Keratinocyte (primary cell): ENCODE measurements at regions not wholly inside any gene's neighbourhood (a gene's known extent, or its start where the extent isn't known, plus 50 kb on each side); places are given as distances from the start of the nearest gene placed in this dataset.

Experiments
- DNase-seq: peaks from one replicate; pipeline ENCODE4 v3.0.0-alpha.2; 2011; ENCODE audit warnings: low read depth, missing footprints, low spot score
- FAIRE-seq: peaks from 2 replicates; lab custom pipeline; 2011; peaks lifted over from hg19 to GRCh38; lab: Jason Lieb, UNC
- H2AFZ ChIP-seq: 2 replicates; pipeline ENCODE4 v1.6.0; 2012; ENCODE audit warnings: low read length, control low read depth, inconsistent platforms; ENCODE audit not compliant: control insufficient read depth
- H3K27ac ChIP-seq: 2 replicates; pipeline ENCODE4 v1.5.1; 2011; ENCODE audit warnings: low read length; ENCODE audit not compliant: control insufficient read depth, insufficient read depth
- H3K27me3 ChIP-seq: 3 replicates; pipeline ENCODE4 v1.6.0; 2011; ENCODE audit warnings: low read length; ENCODE audit not compliant: control insufficient read depth, insufficient read depth; ENCODE audit errors: extremely low read depth
- H3K36me3 ChIP-seq, 2 experiments: 2 replicates in 1 of 2; 3 replicates in 1 of 2; pipeline ENCODE4 v1.5.1; 2011; ENCODE audit warnings: low read length in 2 of 2, mild to moderate bottlenecking in 1 of 2; ENCODE audit not compliant: control insufficient read depth in 2 of 2, insufficient read depth in 2 of 2; ENCODE audit errors: extremely low read depth in 1 of 2
- H3K4me1 ChIP-seq: 3 replicates; pipeline ENCODE4 v1.5.1; 2011; ENCODE audit warnings: low read length; ENCODE audit not compliant: control insufficient read depth, insufficient read depth; ENCODE audit errors: extremely low read depth
- H3K4me2 ChIP-seq: 3 replicates; pipeline ENCODE4 v1.6.0; 2011; ENCODE audit warnings: low read depth, low read length; ENCODE audit not compliant: control insufficient read depth, insufficient read depth; ENCODE audit errors: extremely low read depth
- H3K4me3 ChIP-seq, 3 experiments: fragments of 200-600 bp in 1 of 3; sonication (generic) in 1 of 3; 2 replicates in 2 of 3; 3 replicates in 1 of 3; pipeline ENCODE4 v1.5.1; 2011 to 2016; ENCODE audit warnings: low read length in 3 of 3, mild to moderate bottlenecking in 3 of 3, control low read depth in 2 of 3, inconsistent platforms in 1 of 3, low read depth in 1 of 3, mixed read lengths in 1 of 3, mixed run types in 1 of 3, moderate library complexity in 1 of 3; ENCODE audit not compliant: control insufficient read depth in 2 of 3, insufficient read depth in 2 of 3; ENCODE audit errors: extremely low read depth in 1 of 3
- H3K79me2 ChIP-seq: 2 replicates; pipeline ENCODE4 v1.6.0; 2012; ENCODE audit warnings: low read length; ENCODE audit not compliant: control insufficient read depth, insufficient read depth
- H3K9ac ChIP-seq: 3 replicates; pipeline ENCODE4 v1.6.0; 2011; ENCODE audit warnings: low read length; ENCODE audit not compliant: control insufficient read depth, insufficient read depth; ENCODE audit errors: extremely low read depth
- H3K9me1 ChIP-seq: 3 replicates; pipeline ENCODE4 v1.6.0; 2011; ENCODE audit warnings: low read length; ENCODE audit not compliant: control insufficient read depth, insufficient read depth; ENCODE audit errors: extremely low read depth
- H3K9me3 ChIP-seq: 2 replicates; pipeline ENCODE4 v1.5.1; 2012; ENCODE audit warnings: low read depth, low read length; ENCODE audit not compliant: control insufficient read depth
- H4K20me1 ChIP-seq: 3 replicates; pipeline ENCODE4 v1.6.0; 2011; ENCODE audit warnings: low read length; ENCODE audit not compliant: control insufficient read depth, insufficient read depth; ENCODE audit errors: extremely low read depth
- CTCF ChIP-seq, 3 experiments: IDR thresholded peaks in 1 of 3; conservative IDR thresholded peaks in 1 of 3; optimal IDR thresholded peaks in 1 of 3; 2 replicates in 2 of 3; 3 replicates in 1 of 3; pipeline versions ENCODE3 to v1.5.1; 2011; ENCODE audit warnings: low read length in 3 of 3, mild to moderate bottlenecking in 3 of 3, moderate library complexity in 2 of 3, control low read depth in 1 of 3, inconsistent platforms in 1 of 3; ENCODE audit not compliant: insufficient read depth in 2 of 3; ENCODE audit errors: extremely low read depth in 1 of 3
- EZH2 ChIP-seq: IDR thresholded peaks from one replicate; pipeline ENCODE4 v1.6.1; 2012; ENCODE audit warnings: inconsistent platforms, mild to moderate bottlenecking, low read length, moderate library complexity
- dilution Hi-C: fragments of 300-500 bp; cut with MboI; formaldehyde crosslinking; loops from one replicate; pipeline ENCODE4 v1.7.0; 2020; ENCODE audit warnings: low sequenced_read_pairs; ENCODE audit not compliant: extremely low pct_ligation_motif_present

GRCh38 chr4:59412739-59413138 lies 1787.4 kb upstream of the ADGRL3 start:
- Histone ChIP-seq H3K4me2 (no peak overlapping the region), H3K79me2 (no peaks in the 10 kb centered on the region), H3K4me3 (no peak overlapping the region), H4K20me1 (no peaks in the 10 kb centered on the region), H2AFZ (no peak overlapping the region), H3K27me3 (no peaks in the 10 kb centered on the region), H3K9ac (no peak overlapping the region), H3K9me3 (no peaks in the 10 kb centered on the region), H3K36me3 (no peaks in the 10 kb centered on the region), H3K27ac (no peak overlapping the region), H3K4me1 (no peaks in the 10 kb centered on the region), H3K9me1 (no peaks in the 10 kb centered on the region)
- TF ChIP-seq CTCF (optimal IDR thresholded peaks at IDR 0.05 in 1 of 3, IDR thresholded peaks at IDR 0.05 in 1 of 3, conservative IDR thresholded peaks at IDR 0.05 in 1 of 3; ENCODE audit: extremely low read depth in 1 of 3, insufficient read depth in 2 of 3, low read length in 3 of 3) (no peak), EZH2 (no peak)
- dilution Hi-C loops, result no loop called here
- FAIRE-seq (no peak), DNase-seq (no peak)

- no peak overlapping the region for H3K4me2 ChIP-seq
- no peaks in the 10 kb centered on the region for H3K4me1 ChIP-seq
- no peaks in the 10 kb centered on the region for H3K9me3 ChIP-seq
- no peak overlapping the region for H2AFZ ChIP-seq
- no peaks in the 10 kb centered on the region for H4K20me1 ChIP-seq
- H3K27ac ChIP-seq, result no peak overlapping the region
- H3K79me2 ChIP-seq, result no peaks in the 10 kb centered on the region
- FAIRE-seq (no peak), DNase-seq (no peak)
- H3K36me3 ChIP-seq, result no peaks in the 10 kb centered on the region
- TF ChIP-seq CTCF (optimal IDR thresholded peaks at IDR 0.05 in 1 of 3, IDR thresholded peaks at IDR 0.05 in 1 of 3, conservative IDR thresholded peaks at IDR 0.05 in 1 of 3; ENCODE audit: extremely low read depth in 1 of 3, insufficient read depth in 2 of 3, low read length in 3 of 3) (no peak), EZH2 (no peak)
- H3K4me3 ChIP-seq, result no peak overlapping the region
- no peaks in the 10 kb centered on the region for H3K9me1 ChIP-seq
- dilution Hi-C loops, result no loop called here
- no peak overlapping the region for H3K9ac ChIP-seq
- H3K27me3 ChIP-seq, result no peaks in the 10 kb centered on the region
These were observed 1744.4 kb upstream of the ADGRL3 start for GRCh38 chr4:59455751-59456150.
